Activated B cell treated with CpG ODN at 0.5 μM for 24 hours (primary cell): ENCODE measurements at regions not wholly inside any gene's neighbourhood (a gene's known extent, or its start where the extent isn't known, plus 50 kb on each side); places are given as distances from the start of the nearest gene placed in this dataset.

Experiments used
- ATAC-seq: fragments of 200-7000 bp; cut with Tn5 transposase; one replicate; pipeline ENCODE4 v1.10.0; 2021; ENCODE audit warnings: low read depth, mild to moderate bottlenecking, moderate library complexity
- CTCF ChIA-PET: fragments of 350-600 bp; sonication (Branson Sonifier 250); formaldehyde crosslinking; loops from one replicate; lab custom pipeline; 2021; ENCODE audit warnings: antibody characterized with exemption; lab: Charles Lee
- POLR2A ChIA-PET: fragments of 350-600 bp; sonication (Branson Sonifier 250); formaldehyde crosslinking; loops from one replicate; lab custom pipeline; 2021; ENCODE audit warnings: antibody characterized with exemption; lab: Charles Lee
- DNase-seq: peaks from one replicate; pipeline ENCODE4 v3.0.0; 2022
- H3K27ac Mint-ChIP-seq: one replicate; pipeline ENCODE4 v1.8.0; 2020; ENCODE audit warnings: mixed read lengths
- H3K27me3 Mint-ChIP-seq: one replicate; pipeline ENCODE4 v1.8.0; 2021; ENCODE audit warnings: mixed read lengths
- H3K36me3 Mint-ChIP-seq: one replicate; pipeline ENCODE4 v1.8.0; 2021; ENCODE audit warnings: low read depth, mixed read lengths
- H3K4me1 Mint-ChIP-seq: one replicate; pipeline ENCODE4 v1.8.0; 2021; ENCODE audit warnings: mixed read lengths
- H3K4me3 Mint-ChIP-seq: one replicate; pipeline ENCODE4 v1.8.0; 2020; ENCODE audit warnings: mild to moderate bottlenecking, mixed read lengths
- H3K9me3 Mint-ChIP-seq: one replicate; pipeline ENCODE4 v1.8.0; 2020; ENCODE audit warnings: mixed read lengths
- intact Hi-C: fragments of 100-400 bp; cut with micrococcal nuclease; formaldehyde crosslinking; loops from one replicate; pipeline ENCODE4 v1.15.1; 2024
- TF ChIP-seq, protein P1 (sequence below): fragments of 200-600 bp; IDR thresholded peaks from one replicate; pipeline ENCODE4 v1.8.0; 2022; ENCODE audit warnings: antibody characterized with exemption, mild to moderate bottlenecking

DNA sequence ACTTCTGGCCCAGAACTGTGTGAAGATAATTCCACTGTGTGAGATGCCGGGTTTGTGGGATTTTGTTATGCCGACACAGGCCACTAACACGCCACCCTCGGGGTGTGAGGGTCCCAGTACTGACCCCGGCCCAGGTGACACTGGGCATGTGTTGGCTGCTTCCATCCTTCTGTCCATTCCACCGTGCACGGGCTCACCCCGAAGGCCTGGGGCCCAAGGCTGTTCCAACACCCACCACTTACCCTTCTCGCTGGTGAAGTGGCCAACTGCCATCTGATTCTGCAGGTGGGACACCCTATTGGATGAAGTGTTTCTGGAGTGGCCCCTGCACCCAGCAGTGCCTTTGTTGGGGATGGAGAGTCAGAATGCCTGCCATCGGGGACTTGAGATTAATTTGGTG, 1307.5 kb downstream of the BRD1 start:
- DNase-seq (no peak), ATAC-seq (no peak)
- no peak overlapping the region for H3K27ac Mint-ChIP-seq
- H3K36me3 Mint-ChIP-seq = no peaks in the 10 kb centered on the region
- intact Hi-C loops = no loop called here
- no peaks in the 10 kb centered on the region for H3K27me3 Mint-ChIP-seq
- CTCF ChIA-PET = no interaction called here
- POLR2A ChIA-PET = no interaction called here
- H3K4me1 Mint-ChIP-seq = no peaks in the 10 kb centered on the region
- H3K9me3 Mint-ChIP-seq = no peaks in the 10 kb centered on the region
- TF ChIP-seq, protein P1, sequence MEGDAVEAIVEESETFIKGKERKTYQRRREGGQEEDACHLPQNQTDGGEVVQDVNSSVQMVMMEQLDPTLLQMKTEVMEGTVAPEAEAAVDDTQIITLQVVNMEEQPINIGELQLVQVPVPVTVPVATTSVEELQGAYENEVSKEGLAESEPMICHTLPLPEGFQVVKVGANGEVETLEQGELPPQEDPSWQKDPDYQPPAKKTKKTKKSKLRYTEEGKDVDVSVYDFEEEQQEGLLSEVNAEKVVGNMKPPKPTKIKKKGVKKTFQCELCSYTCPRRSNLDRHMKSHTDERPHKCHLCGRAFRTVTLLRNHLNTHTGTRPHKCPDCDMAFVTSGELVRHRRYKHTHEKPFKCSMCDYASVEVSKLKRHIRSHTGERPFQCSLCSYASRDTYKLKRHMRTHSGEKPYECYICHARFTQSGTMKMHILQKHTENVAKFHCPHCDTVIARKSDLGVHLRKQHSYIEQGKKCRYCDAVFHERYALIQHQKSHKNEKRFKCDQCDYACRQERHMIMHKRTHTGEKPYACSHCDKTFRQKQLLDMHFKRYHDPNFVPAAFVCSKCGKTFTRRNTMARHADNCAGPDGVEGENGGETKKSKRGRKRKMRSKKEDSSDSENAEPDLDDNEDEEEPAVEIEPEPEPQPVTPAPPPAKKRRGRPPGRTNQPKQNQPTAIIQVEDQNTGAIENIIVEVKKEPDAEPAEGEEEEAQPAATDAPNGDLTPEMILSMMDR = no peak
- no peak overlapping the region for H3K4me3 Mint-ChIP-seq

DNA sequence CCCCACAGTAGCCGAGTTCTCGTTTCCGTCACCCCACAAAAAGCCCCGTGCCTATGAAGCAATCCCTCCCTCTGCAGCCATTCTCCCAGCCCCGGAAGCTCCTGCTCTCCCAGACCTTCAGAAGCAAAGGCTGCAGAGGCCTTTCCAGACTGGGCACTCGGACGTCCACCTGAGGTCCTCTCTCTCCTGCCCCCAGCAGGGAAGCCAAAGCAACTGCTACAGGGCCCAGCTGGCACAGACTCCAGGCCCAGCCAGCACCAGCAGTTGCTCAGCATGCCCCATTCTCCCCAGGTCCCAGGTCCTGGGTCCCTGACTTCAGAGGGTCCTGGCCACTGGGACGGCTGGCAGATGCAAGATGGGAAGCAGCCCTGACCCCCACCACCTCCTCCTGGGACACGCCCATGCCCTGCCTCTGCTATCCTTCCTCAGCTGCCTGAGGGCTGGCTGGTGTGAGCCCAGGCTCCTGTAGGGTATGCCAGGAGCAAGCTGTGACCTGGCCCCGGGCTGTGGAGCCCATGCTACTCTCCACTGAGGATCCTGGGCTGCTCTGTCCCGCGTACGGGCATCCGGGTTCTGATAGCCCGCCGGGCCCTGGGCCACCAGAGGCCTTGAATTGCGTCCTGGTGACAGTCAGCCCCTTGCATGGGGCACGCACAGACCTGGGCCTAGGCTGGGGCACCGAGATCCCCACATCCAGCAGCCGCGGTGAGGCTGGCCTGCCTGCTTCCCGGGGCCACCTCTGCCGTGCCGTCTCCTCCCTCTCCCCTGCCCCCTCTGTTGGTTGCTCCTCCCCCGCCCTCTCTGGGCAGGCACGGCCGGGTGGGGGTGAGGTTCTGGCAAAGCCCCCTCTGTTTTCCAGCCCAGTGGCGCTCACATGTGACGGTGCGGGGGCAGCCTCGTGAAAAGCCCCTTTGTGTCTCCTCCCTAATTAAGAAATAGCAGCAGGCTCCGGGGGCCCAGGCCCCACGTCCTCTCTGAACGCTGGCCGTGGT, 1310.3 kb downstream of the BRD1 start:
- Mint-ChIP-seq H3K36me3 (no peaks in the 10 kb centered on the region), H3K9me3 (no peaks in the 10 kb centered on the region), H3K27ac (no peak overlapping the region), H3K27me3 (no peaks in the 10 kb centered on the region), H3K4me1 (no peaks in the 10 kb centered on the region), H3K4me3 (no peak overlapping the region)
- POLR2A ChIA-PET = no interaction called here
- ATAC-seq (no peak), DNase-seq (no peak)
- TF ChIP-seq, protein P1 = no peak
- intact Hi-C loops = no loop called here
- CTCF ChIA-PET = no interaction called here

DNA sequence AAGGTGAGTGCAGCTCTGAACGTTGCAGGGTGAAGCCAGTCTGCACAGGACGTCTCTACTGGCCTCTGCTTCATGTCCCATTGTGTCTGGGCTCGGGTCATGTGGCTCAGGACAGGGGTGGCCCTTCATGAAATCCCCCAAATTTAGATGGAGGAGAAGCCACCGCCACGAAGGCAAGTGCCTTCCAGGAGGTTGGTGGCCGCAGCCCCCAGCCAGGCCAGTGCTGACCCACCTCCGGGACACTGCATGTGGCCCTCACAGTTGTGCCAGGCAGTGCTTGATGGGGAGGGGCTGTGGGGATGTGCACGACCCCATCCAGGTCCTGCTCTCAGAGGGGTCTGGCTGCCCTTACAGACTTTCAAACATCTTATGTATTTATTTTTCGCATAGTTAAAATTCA, 1311.1 kb downstream of the BRD1 start:
- TF ChIP-seq, protein P1 = no peak
- Mint-ChIP-seq H3K36me3 (no peaks in the 10 kb centered on the region), H3K27me3 (no peaks in the 10 kb centered on the region), H3K27ac (no peak overlapping the region), H3K9me3 (no peaks in the 10 kb centered on the region), H3K4me1 (no peaks in the 10 kb centered on the region), H3K4me3 (no peak overlapping the region)
- DNase-seq = no peak
- ATAC-seq = no peak
- POLR2A ChIA-PET = no interaction called here
- intact Hi-C loops = no loop called here
- CTCF ChIA-PET = no interaction called here

DNA sequence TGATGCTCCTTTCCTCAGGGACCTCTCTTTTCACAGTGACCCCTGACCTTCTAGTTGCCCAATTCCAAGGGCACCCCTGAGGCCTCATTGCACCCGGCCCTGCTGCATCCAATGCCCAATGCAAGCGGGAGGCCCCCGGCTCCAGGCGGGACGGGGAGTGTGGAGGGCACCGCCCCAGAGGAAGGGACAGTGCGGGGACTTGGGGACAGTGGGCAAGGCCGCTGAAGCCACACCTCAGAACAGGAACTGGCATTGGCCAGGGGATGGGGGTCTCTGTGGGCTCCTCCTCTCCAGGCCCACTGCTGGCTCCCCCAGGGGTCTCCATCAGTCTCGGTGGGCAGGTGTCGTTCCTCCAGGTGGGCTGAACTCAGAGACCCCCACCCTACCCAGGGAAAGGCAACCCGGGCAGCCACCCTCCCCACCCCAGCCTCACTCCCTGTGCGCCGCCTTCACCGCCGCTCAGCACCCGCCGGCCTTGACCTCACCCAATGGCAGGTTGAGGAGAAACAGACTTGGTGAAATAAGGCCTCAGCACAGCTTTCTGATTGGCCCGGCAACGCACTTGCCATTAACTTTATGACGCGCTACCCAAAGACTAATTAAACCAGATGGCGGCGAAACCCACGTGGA, 1312.0 kb downstream of the BRD1 start:
- H3K36me3 Mint-ChIP-seq = no peaks in the 10 kb centered on the region
- CTCF ChIA-PET = no interaction called here
- H3K4me1 Mint-ChIP-seq = no peaks in the 10 kb centered on the region
- no peak for ATAC-seq
- POLR2A ChIA-PET = no interaction called here
- H3K9me3 Mint-ChIP-seq = no peaks in the 10 kb centered on the region
- no peak for DNase-seq
- intact Hi-C loops = no loop called here
- TF ChIP-seq, protein P1 = no peak
- no peak overlapping the region for H3K4me3 Mint-ChIP-seq
- no peaks in the 10 kb centered on the region for H3K27me3 Mint-ChIP-seq
- H3K27ac Mint-ChIP-seq = no peak overlapping the region

DNA sequence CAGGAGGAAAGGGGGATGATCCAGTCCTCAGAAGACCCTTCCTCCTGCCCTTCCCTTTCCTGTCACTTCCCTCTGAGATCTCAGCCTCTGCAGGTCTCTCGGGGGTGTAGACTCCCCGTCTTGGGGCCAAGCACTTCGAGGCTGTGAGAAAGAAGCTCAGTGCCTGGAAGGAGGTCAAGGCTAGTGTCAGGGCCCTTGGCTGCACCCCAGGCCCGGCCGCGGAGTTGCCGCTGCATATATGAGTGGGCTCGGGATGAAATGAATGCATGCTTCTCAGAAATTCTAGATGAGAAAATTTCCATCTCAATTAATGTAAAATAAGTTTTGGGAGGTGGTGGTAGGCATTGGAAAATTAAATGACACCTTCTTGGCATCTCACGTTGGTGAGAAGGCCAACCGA, 1313.7 kb downstream of the BRD1 start:
- ATAC-seq (no peak), DNase-seq (no peak)
- TF ChIP-seq, protein P1 = no peak
- ChIA-PET CTCF (no interaction called here), POLR2A (no interaction called here)
- intact Hi-C loops = no loop called here
- Mint-ChIP-seq H3K36me3 (no peaks in the 10 kb centered on the region), H3K27me3 (no peaks in the 10 kb centered on the region), H3K27ac (no peak overlapping the region), H3K4me3 (no peak overlapping the region), H3K9me3 (no peaks in the 10 kb centered on the region), H3K4me1 (no peaks in the 10 kb centered on the region)
